ENCODE measurements at regions not wholly inside any gene's neighbourhood (a gene's known extent, or its start where the extent isn't known, plus 50 kb on each side); places are given as distances from the start of the nearest gene placed in this dataset.

DNA sequence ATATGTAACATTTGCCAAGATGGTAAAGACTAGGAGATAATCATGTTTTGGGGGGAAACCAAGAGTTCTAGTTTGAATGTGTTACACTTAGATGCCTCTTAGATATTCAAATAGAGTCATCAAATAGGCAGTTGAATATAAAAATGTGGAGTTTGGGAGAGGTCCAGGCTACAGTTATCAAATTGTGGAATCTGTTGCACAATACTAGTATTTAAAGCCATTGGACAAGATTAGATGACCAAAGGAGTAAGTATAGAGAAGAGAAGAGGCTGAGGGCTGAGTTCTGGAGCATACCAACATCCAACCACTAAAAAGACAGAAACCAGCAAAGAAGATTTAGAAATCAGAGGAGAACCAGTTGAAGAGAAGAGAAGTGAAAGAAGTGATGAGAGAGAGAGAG, 72.7 kb downstream of the NAA11 start:
- no peak for TF ChIP-seq FOXM1 (IDR thresholded peaks at IDR 0.05; ENCODE audit: borderline replicate concordance, low read depth)
- TF ChIP-seq MAX (IDR thresholded peaks at IDR 0.05), result no peak
- no peak for TF ChIP-seq TCF12 (IDR thresholded peaks at IDR 0.05; ENCODE audit: low read depth)
- no peak for TF ChIP-seq USF1 (IDR thresholded peaks at IDR 0.05)
- no peak for TF ChIP-seq ZBTB7A (IDR thresholded peaks at IDR 0.05; ENCODE audit: low read depth)
- TF ChIP-seq CREB1 (IDR thresholded peaks at IDR 0.05; ENCODE audit: low read depth), result no peak

DNA sequence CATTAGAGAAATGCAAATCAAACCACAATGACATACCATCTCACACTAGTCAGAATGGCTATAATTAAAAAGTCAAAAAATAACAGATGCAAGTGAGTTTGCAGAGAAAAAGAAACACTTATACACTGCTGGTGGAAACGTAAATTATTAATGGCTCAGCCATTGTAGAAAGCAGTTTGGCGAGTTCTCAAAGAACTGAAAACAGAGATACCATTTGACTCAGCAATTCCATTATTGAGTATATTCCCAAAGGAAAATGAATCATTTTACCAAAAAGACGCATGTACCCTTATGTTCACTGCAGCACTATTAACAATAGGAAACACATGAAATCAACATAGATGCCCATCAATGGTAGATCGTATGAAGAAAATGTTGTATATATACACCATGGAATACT, 75.0 kb downstream of the NAA11 start:
- TF ChIP-seq REST (IDR thresholded peaks at IDR 0.05; ENCODE audit: low read depth) (no peak), MAX (IDR thresholded peaks at IDR 0.05) (no peak), TAF1 (IDR thresholded peaks at IDR 0.05; ENCODE audit: low read depth) (no peak), EGR1 (IDR thresholded peaks at IDR 0.05) (no peak), TCF12 (IDR thresholded peaks at IDR 0.05; ENCODE audit: low read depth) (no peak), CEBPB (IDR thresholded peaks at IDR 0.05) (no peak), YY1 (IDR thresholded peaks at IDR 0.05; ENCODE audit: low read depth) (no peak), RAD21 (IDR thresholded peaks at IDR 0.05; ENCODE audit: low read depth) (no peak), USF1 (IDR thresholded peaks at IDR 0.05) (no peak), TEAD4 (IDR thresholded peaks at IDR 0.05) (no peak), NFIC (IDR thresholded peaks at IDR 0.05) (no peak)

GRCh38 chr4:79249881-79250503, 75.9 kb downstream of the NAA11 start:
- TF ChIP-seq REST (IDR thresholded peaks at IDR 0.05; ENCODE audit: low read depth) (no peak), USF1 (IDR thresholded peaks at IDR 0.05) (no peak), CEBPB (IDR thresholded peaks at IDR 0.05) (no peak), FOXM1 (IDR thresholded peaks at IDR 0.05; ENCODE audit: borderline replicate concordance, low read depth) (no peak), RAD21 (IDR thresholded peaks at IDR 0.05; ENCODE audit: low read depth) (no peak), ZBTB7A (IDR thresholded peaks at IDR 0.05; ENCODE audit: low read depth) (no peak), EP300 (IDR thresholded peaks at IDR 0.05; ENCODE audit: borderline replicate concordance) (no peak), NFIC (IDR thresholded peaks at IDR 0.05) (no peak), MAX (IDR thresholded peaks at IDR 0.05) (no peak), TAF1 (IDR thresholded peaks at IDR 0.05; ENCODE audit: low read depth) (no peak), YY1 (IDR thresholded peaks at IDR 0.05; ENCODE audit: low read depth) (no peak), TCF12 (IDR thresholded peaks at IDR 0.05; ENCODE audit: low read depth) (no peak), EGR1 (IDR thresholded peaks at IDR 0.05) (no peak), TEAD4 (IDR thresholded peaks at IDR 0.05) (no peak), CREB1 (IDR thresholded peaks at IDR 0.05; ENCODE audit: low read depth) (no peak)

DNA sequence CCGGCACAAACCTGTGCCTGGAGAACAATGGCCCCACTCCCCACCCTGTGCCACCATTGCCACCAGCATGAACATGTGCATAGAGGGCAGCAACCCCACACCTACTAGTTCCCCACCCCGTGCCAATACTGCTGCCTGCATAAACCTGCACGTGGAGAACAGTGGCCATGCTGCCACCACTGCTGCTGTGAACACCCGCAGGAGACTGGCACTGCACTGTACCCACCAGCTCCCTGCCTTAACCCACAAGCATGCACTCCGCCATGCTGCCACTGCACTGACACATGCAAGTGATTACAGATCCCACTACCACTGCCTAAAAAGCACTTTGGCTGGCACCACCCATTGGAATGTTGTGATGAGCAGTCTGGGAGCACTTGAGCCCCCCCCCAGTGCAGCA, 77.3 kb downstream of the NAA11 start:
- TF ChIP-seq TAF1 (IDR thresholded peaks at IDR 0.05; ENCODE audit: low read depth) (no peak), CREB1 (IDR thresholded peaks at IDR 0.05; ENCODE audit: low read depth) (no peak), CEBPB (IDR thresholded peaks at IDR 0.05) (no peak), TCF12 (IDR thresholded peaks at IDR 0.05; ENCODE audit: low read depth) (no peak), FOXM1 (IDR thresholded peaks at IDR 0.05; ENCODE audit: borderline replicate concordance, low read depth) (no peak)

DNA sequence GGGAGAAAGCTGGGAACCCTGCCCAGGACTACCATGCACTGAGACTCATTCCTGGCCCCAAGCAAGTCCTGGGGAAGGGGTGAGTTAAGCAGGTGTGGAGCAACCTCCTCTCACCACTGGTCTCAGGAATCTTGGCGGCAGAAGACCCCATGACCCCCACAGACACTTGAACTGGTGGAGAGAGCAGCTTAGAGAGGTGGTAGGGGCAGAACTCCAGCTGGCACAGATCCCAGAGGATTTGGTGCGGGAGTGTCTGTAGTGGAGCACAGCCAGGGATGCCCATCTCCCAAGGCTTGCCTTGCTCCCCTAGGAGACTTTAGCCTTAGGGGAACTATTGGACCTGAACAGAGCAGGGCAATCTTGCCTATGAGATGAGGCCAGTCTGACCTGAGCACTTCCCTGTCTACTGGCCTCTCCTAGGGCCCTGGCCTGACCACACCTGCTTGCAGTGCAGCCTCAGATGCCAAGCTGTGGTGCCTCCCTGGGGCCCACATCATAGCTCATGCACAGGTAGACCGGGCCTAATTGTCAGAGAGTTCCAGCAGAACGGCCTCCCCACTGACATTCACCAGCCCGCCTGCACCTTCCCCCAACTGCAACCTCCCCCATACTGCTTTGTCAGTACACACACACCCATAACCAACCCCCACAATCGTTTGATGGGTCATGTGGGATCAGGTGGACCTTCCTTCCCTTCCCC, 78.0 kb downstream of the NAA11 start:
- TF ChIP-seq CREB1 (IDR thresholded peaks at IDR 0.05; ENCODE audit: low read depth) (no peak), NFIC (IDR thresholded peaks at IDR 0.05) (no peak), YY1 (IDR thresholded peaks at IDR 0.05; ENCODE audit: low read depth) (no peak), ZBTB7A (IDR thresholded peaks at IDR 0.05; ENCODE audit: low read depth) (no peak), REST (IDR thresholded peaks at IDR 0.05; ENCODE audit: low read depth) (no peak), RAD21 (IDR thresholded peaks at IDR 0.05; ENCODE audit: low read depth) (no peak)

All from Ishikawa (cell line).